ENCODE measurements at regions not wholly inside any gene's neighbourhood (a gene's known extent, or its start where the extent isn't known, plus 50 kb on each side); places are given as distances from the start of the nearest gene placed in this dataset.
A peak's percentile ranks its signal among the peaks of the same experiment; 100 is the strongest.

DNA sequence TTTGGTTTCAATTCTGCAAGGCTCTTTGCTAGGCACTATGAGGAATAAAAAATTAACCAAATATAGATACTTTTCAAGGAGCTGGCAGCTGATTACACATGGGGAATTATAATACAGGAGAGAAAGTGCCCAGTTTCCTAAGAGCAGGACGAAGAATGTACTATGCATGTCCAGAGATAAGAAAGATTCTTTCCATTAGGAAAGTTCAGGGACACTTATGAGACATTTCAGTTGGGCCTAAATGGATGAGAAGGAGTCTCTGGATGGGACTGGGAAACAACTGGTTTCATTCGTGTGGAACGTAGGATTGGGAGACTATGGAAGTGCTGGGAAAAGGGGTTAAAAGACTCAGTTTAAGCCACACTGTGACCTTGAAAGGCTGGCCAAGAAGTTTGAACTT, 63.5 kb upstream of the MROH9 start:
- no peak overlapping the region for H3K27ac Mint-ChIP-seq
- H3K4me3 Mint-ChIP-seq: no peak overlapping the region

DNA sequence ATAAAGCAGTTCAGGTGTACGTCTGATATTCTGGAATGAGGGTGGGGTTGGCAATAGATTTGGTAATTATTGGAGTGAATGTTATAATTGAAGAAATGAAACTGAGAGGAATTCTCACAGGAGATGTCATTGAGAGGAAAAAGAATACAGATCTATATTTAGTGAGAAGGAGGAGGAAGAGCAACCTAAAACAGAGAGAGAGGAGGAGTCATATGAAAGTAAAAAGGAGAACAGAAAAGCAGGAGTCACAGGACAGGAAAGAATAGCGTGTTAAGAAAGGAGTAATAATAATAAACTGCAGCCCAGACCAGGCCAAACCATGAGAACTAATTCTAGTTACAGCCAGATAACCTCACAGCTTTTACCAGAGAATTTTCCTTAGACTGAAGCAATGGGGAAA, 62.7 kb upstream of the MROH9 start:
- Mint-ChIP-seq H3K4me3 (no peak overlapping the region), H3K27ac (no peak overlapping the region), H3K9me3 (no peaks in the 10 kb centered on the region), H3K27me3 (ENCODE audit: insufficient read depth) (no peaks in the 10 kb centered on the region), H3K4me1 (ENCODE audit: low read depth) (peaks cover 19% of the 10 kb centered on the region), H3K36me3 (ENCODE audit: low read depth) (no peaks in the 10 kb centered on the region)
- no peak for DNase-seq
- TF ChIP-seq, protein P1, sequence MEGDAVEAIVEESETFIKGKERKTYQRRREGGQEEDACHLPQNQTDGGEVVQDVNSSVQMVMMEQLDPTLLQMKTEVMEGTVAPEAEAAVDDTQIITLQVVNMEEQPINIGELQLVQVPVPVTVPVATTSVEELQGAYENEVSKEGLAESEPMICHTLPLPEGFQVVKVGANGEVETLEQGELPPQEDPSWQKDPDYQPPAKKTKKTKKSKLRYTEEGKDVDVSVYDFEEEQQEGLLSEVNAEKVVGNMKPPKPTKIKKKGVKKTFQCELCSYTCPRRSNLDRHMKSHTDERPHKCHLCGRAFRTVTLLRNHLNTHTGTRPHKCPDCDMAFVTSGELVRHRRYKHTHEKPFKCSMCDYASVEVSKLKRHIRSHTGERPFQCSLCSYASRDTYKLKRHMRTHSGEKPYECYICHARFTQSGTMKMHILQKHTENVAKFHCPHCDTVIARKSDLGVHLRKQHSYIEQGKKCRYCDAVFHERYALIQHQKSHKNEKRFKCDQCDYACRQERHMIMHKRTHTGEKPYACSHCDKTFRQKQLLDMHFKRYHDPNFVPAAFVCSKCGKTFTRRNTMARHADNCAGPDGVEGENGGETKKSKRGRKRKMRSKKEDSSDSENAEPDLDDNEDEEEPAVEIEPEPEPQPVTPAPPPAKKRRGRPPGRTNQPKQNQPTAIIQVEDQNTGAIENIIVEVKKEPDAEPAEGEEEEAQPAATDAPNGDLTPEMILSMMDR (IDR thresholded peaks at IDR 0.05): no peak

More for the DNA sequence above, 63.5 kb upstream of the MROH9 start:
- H3K27me3 Mint-ChIP-seq (ENCODE audit: insufficient read depth): no peaks in the 10 kb centered on the region
- no peaks in the 10 kb centered on the region for H3K36me3 Mint-ChIP-seq (ENCODE audit: low read depth)
- H3K9me3 Mint-ChIP-seq: no peaks in the 10 kb centered on the region
- H3K4me1 Mint-ChIP-seq (ENCODE audit: low read depth): peaks cover 19% of the 10 kb centered on the region
- TF ChIP-seq, protein P1 (IDR thresholded peaks at IDR 0.05): no peak
- DNase-seq: no peak

DNA sequence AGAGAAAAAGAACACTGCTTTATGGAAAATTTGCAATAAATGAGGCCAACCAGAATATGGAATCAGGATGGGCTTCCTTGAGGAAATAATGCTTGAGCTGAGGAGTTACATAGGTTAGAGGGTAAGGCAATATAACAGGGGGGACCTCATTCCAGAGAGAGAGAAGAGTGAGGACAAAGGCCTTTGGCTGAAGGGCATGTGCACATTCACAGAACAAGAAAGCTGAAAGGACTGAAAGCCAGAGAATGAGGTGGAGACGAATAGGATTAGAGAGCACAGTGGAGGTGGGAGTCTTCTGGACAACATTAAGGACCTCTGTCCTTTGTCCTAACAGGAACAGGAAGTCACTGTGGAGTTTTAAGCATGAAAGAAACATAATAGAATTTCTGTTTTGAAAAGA, 60.7 kb upstream of the MROH9 start:
- no peak for DNase-seq
- peaks cover 19% of the 10 kb centered on the region for H3K4me1 Mint-ChIP-seq (ENCODE audit: low read depth)
- H3K27ac Mint-ChIP-seq: no peak overlapping the region
- no peak overlapping the region for H3K4me3 Mint-ChIP-seq
- H3K27me3 Mint-ChIP-seq (ENCODE audit: insufficient read depth): no peaks in the 10 kb centered on the region
- no peaks in the 10 kb centered on the region for H3K9me3 Mint-ChIP-seq
- TF ChIP-seq, protein P1 (IDR thresholded peaks at IDR 0.05): no peak
- peaks cover 5% of the 10 kb centered on the region for H3K36me3 Mint-ChIP-seq (ENCODE audit: low read depth)

DNA sequence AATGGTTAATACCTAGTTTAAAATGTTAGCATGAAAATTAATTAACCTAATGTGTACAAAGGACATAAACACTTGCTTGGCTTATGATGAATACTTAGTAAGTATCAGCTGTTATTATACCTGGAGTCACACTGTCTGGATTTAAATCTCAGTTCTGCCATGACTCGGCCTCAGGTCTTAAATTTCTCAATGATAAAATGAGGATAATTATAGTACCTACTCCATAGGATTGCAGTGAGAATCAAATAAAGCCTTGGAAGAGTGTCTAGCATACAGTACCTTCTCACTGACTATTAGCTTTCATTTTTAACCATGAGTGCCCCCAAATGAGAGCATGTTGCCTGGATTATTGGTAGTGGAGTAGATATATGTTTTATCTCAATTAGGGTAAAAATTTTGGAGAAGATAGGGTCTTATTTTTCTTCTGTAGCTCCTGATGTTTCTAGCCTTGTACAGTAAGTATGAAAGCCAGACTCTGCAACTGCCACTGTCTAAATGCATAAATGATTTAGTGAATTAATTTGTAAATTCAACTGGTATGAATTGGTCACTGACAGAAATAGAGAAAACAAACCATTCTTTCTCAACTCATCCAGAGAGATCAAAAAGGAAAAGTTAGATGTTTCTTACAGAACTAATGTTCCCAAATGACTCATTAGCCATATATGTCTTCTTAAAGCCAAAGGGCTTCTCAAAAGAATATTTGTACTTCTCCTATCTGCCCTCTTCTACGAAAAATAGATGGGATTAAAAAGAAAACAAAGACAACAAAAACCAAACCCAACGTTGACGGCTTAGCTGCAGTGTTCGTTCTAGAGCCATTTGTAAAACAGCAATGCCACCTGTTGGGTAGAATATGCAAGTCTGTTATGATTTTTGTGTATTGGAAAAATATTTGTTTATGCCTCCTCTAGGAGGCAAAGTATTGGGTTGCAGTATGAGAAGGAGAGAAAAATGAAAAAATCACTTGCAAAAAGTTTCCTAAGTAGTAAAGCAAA, 53.8 kb upstream of the MROH9 start:
- H3K27ac Mint-ChIP-seq: peak overlapping the region; percentile 51
- H3K36me3 Mint-ChIP-seq (ENCODE audit: low read depth): peaks cover 17% of the 10 kb centered on the region
- H3K27me3 Mint-ChIP-seq (ENCODE audit: insufficient read depth): no peaks in the 10 kb centered on the region; the same call in 1 of the 2 replicates
- H3K4me1 Mint-ChIP-seq (ENCODE audit: low read depth): peaks cover 40% of the 10 kb centered on the region
- TF ChIP-seq, protein P1 (IDR thresholded peaks at IDR 0.05): peak; percentile 74
- H3K4me3 Mint-ChIP-seq: peak overlapping the region; percentile 70
- peak; percentile 48 for DNase-seq
- peaks cover 5% of the 10 kb centered on the region; the same call in 1 of the 2 replicates for H3K9me3 Mint-ChIP-seq
